ENCODE measurements at regions not wholly inside any gene's neighbourhood (a gene's known extent, or its start where the extent isn't known, plus 50 kb on each side); places are given as distances from the start of the nearest gene placed in this dataset.

- TF ChIP-seq CTCF (IDR thresholded peaks at IDR 0.05) (no peak), EP300 (IDR thresholded peaks at IDR 0.05) (no peak), POLR2AphosphoS5 (IDR thresholded peaks at IDR 0.05) (no peak)
Measured at GRCh38 chr13:50700664-50701305, 142.7 kb downstream of the DLEU7 start.

Measured in esophagus muscularis mucosa (tissue), 4 donors.